Activated naive CD8-positive, alpha-beta T cell treated with anti-CD3 and anti-CD28 coated beads, Interleukin-2, amount 10 ng/mL, durations not matched to agents 7 days and 5 days (primary cell): ENCODE measurements at regions not wholly inside any gene's neighbourhood (a gene's known extent, or its start where the extent isn't known, plus 50 kb on each side); places are given as distances from the start of the nearest gene placed in this dataset.

Experiments
- ATAC-seq: fragments of 150-1000 bp; cut with Tn5 transposase; one replicate; pipeline ENCODE4 v1.10.0; 2021; ENCODE audit warnings: low read depth, moderate library complexity
- POLR2A ChIA-PET: fragments of 350-600 bp; sonication (Branson Sonifier 250); formaldehyde crosslinking; loops from one replicate; lab custom pipeline; 2021; ENCODE audit warnings: antibody characterized with exemption; lab: Charles Lee
- DNase-seq: peaks from one replicate; pipeline ENCODE4 v3.0.0; 2021
- H3K27ac Mint-ChIP-seq: one replicate; pipeline ENCODE4 v1.8.0; 2022; ENCODE audit warnings: mild to moderate bottlenecking, mixed read lengths
- H3K27me3 Mint-ChIP-seq: one replicate; pipeline ENCODE4 v1.8.0; 2022; ENCODE audit warnings: mild to moderate bottlenecking, moderate library complexity, mixed read lengths
- H3K36me3 Mint-ChIP-seq: one replicate; pipeline ENCODE4 v1.8.0; 2021; ENCODE audit warnings: mild to moderate bottlenecking, mixed read lengths
- H3K4me1 Mint-ChIP-seq: one replicate; pipeline ENCODE4 v1.8.0; 2021; ENCODE audit warnings: mixed read lengths
- H3K4me3 Mint-ChIP-seq: one replicate; pipeline ENCODE4 v1.8.0; 2022; ENCODE audit warnings: mild to moderate bottlenecking, moderate library complexity, mixed read lengths
- H3K9me3 Mint-ChIP-seq: one replicate; pipeline ENCODE4 v1.8.0; 2021; ENCODE audit warnings: mixed read lengths

GRCh38 chr20:47868236-47868635 is 83.0 kb upstream of the SULF2 start:
- POLR2A ChIA-PET, result no interaction called here
- no peak for ATAC-seq
- H3K9me3 Mint-ChIP-seq, result peaks cover under 1% of the 10 kb centered on the region
- no peaks in the 10 kb centered on the region for H3K36me3 Mint-ChIP-seq
- peaks cover 10% of the 10 kb centered on the region for H3K27me3 Mint-ChIP-seq
- no peaks in the 10 kb centered on the region for H3K4me1 Mint-ChIP-seq
- no peak overlapping the region for H3K27ac Mint-ChIP-seq
- no peak overlapping the region for H3K4me3 Mint-ChIP-seq
- no peak for DNase-seq

- DNase-seq, result no peak
- POLR2A ChIA-PET, result no interaction called here
- Mint-ChIP-seq H3K9me3 (peaks cover 2% of the 10 kb centered on the region), H3K4me1 (no peaks in the 10 kb centered on the region), H3K27ac (no peak overlapping the region), H3K36me3 (no peaks in the 10 kb centered on the region), H3K4me3 (no peak overlapping the region), H3K27me3 (peaks cover 12% of the 10 kb centered on the region)
- no peak for ATAC-seq
These were observed 82.5 kb upstream of the SULF2 start for GRCh38 chr20:47867831-47868230.

GRCh38 chr20:47866480-47866879 is 81.2 kb upstream of the SULF2 start:
- POLR2A ChIA-PET, result no interaction called here
- no peak for ATAC-seq
- no peaks in the 10 kb centered on the region for H3K36me3 Mint-ChIP-seq

GRCh38 chr20:47865912-47866311 is 80.6 kb upstream of the SULF2 start:
- peaks cover 2% of the 10 kb centered on the region for H3K9me3 Mint-ChIP-seq
- DNase-seq (no peak), ATAC-seq (no peak)
- H3K4me1 Mint-ChIP-seq, result no peaks in the 10 kb centered on the region
- H3K27me3 Mint-ChIP-seq, result peaks cover 12% of the 10 kb centered on the region
- H3K27ac Mint-ChIP-seq, result no peak overlapping the region
- no peak overlapping the region for H3K4me3 Mint-ChIP-seq
- H3K36me3 Mint-ChIP-seq, result no peaks in the 10 kb centered on the region
- POLR2A ChIA-PET, result no interaction called here

More at GRCh38 chr20:47866480-47866879, 81.2 kb upstream of the SULF2 start:
- Mint-ChIP-seq H3K27ac (no peak overlapping the region), H3K27me3 (peaks cover 12% of the 10 kb centered on the region), H3K4me3 (no peak overlapping the region), H3K9me3 (peaks cover 2% of the 10 kb centered on the region), H3K4me1 (no peaks in the 10 kb centered on the region)
- DNase-seq, result no peak

GRCh38 chr20:47865451-47865850 is 80.2 kb upstream of the SULF2 start:
- Mint-ChIP-seq H3K27ac (no peak overlapping the region), H3K9me3 (peaks cover 2% of the 10 kb centered on the region), H3K36me3 (no peaks in the 10 kb centered on the region), H3K4me1 (no peaks in the 10 kb centered on the region), H3K27me3 (peaks cover 11% of the 10 kb centered on the region), H3K4me3 (no peak overlapping the region)
- DNase-seq (no peak), ATAC-seq (no peak)
- POLR2A ChIA-PET, result no interaction called here

GRCh38 chr20:47863981-47864380 is 78.7 kb upstream of the SULF2 start:
- no peaks in the 10 kb centered on the region for H3K36me3 Mint-ChIP-seq

GRCh38 chr20:47863315-47863965 is 78.2 kb upstream of the SULF2 start:
- no peak for DNase-seq
- no peak for ATAC-seq
- H3K36me3 Mint-ChIP-seq, result no peaks in the 10 kb centered on the region
- H3K27ac Mint-ChIP-seq, result no peak overlapping the region
- H3K9me3 Mint-ChIP-seq, result peaks cover 2% of the 10 kb centered on the region
- no peak overlapping the region for H3K4me3 Mint-ChIP-seq
- H3K4me1 Mint-ChIP-seq, result no peaks in the 10 kb centered on the region
- H3K27me3 Mint-ChIP-seq, result peaks cover 10% of the 10 kb centered on the region
- POLR2A ChIA-PET, result no interaction called here

More at GRCh38 chr20:47863981-47864380, 78.7 kb upstream of the SULF2 start:
- no peak for ATAC-seq
- no peak overlapping the region for H3K4me3 Mint-ChIP-seq
- POLR2A ChIA-PET, result no interaction called here
- no peaks in the 10 kb centered on the region for H3K4me1 Mint-ChIP-seq
- peaks cover 2% of the 10 kb centered on the region for H3K9me3 Mint-ChIP-seq
- no peak for DNase-seq
- no peak overlapping the region for H3K27ac Mint-ChIP-seq
- peaks cover 10% of the 10 kb centered on the region for H3K27me3 Mint-ChIP-seq

GRCh38 chr20:47862574-47863240 is 77.4 kb upstream of the SULF2 start:
- POLR2A ChIA-PET, result no interaction called here
- Mint-ChIP-seq H3K27me3 (peaks cover 12% of the 10 kb centered on the region), H3K27ac (no peak overlapping the region), H3K4me1 (no peaks in the 10 kb centered on the region), H3K36me3 (no peaks in the 10 kb centered on the region), H3K9me3 (peaks cover 2% of the 10 kb centered on the region), H3K4me3 (no peak overlapping the region)
- ATAC-seq (no peak), DNase-seq (no peak)

GRCh38 chr20:47861116-47861515 is 75.8 kb upstream of the SULF2 start:
- peaks cover 2% of the 10 kb centered on the region for H3K9me3 Mint-ChIP-seq

GRCh38 chr20:47860049-47860830 is 75.0 kb upstream of the SULF2 start:
- POLR2A ChIA-PET, result no interaction called here
- no peak for DNase-seq
- Mint-ChIP-seq H3K9me3 (peaks cover 2% of the 10 kb centered on the region), H3K27me3 (peaks cover 11% of the 10 kb centered on the region), H3K4me1 (no peaks in the 10 kb centered on the region), H3K36me3 (no peaks in the 10 kb centered on the region), H3K27ac (no peak overlapping the region), H3K4me3 (no peak overlapping the region)
- ATAC-seq, result no peak

More at GRCh38 chr20:47861116-47861515, 75.8 kb upstream of the SULF2 start:
- no peak overlapping the region for H3K27ac Mint-ChIP-seq
- peaks cover 11% of the 10 kb centered on the region for H3K27me3 Mint-ChIP-seq
- H3K4me1 Mint-ChIP-seq, result no peaks in the 10 kb centered on the region
- no peak overlapping the region for H3K4me3 Mint-ChIP-seq
- no peaks in the 10 kb centered on the region for H3K36me3 Mint-ChIP-seq
- DNase-seq (no peak), ATAC-seq (no peak)
- POLR2A ChIA-PET, result no interaction called here

GRCh38 chr20:47859278-47859677 is 74.0 kb upstream of the SULF2 start:
- no peak overlapping the region for H3K27ac Mint-ChIP-seq
- POLR2A ChIA-PET, result no interaction called here
- DNase-seq (no peak), ATAC-seq (no peak)
- no peak overlapping the region for H3K4me3 Mint-ChIP-seq
- no peaks in the 10 kb centered on the region for H3K4me1 Mint-ChIP-seq
- no peaks in the 10 kb centered on the region for H3K36me3 Mint-ChIP-seq
- peaks cover 2% of the 10 kb centered on the region for H3K9me3 Mint-ChIP-seq
- peaks cover 11% of the 10 kb centered on the region for H3K27me3 Mint-ChIP-seq

- Mint-ChIP-seq H3K27ac (no peak overlapping the region), H3K9me3 (no peaks in the 10 kb centered on the region), H3K4me3 (no peak overlapping the region), H3K4me1 (no peaks in the 10 kb centered on the region), H3K36me3 (no peaks in the 10 kb centered on the region), H3K27me3 (peaks cover 3% of the 10 kb centered on the region)
- DNase-seq, result no peak
- POLR2A ChIA-PET, result no interaction called here
- ATAC-seq, result no peak
These were observed 72.5 kb upstream of the SULF2 start for GRCh38 chr20:47857569-47858464.

- no peak overlapping the region for H3K4me3 Mint-ChIP-seq
- no peaks in the 10 kb centered on the region for H3K9me3 Mint-ChIP-seq
- H3K4me1 Mint-ChIP-seq, result no peaks in the 10 kb centered on the region
- POLR2A ChIA-PET, result no interaction called here
- DNase-seq (no peak), ATAC-seq (no peak)
- no peak overlapping the region for H3K27ac Mint-ChIP-seq
- H3K27me3 Mint-ChIP-seq, result peaks cover 3% of the 10 kb centered on the region
- no peaks in the 10 kb centered on the region for H3K36me3 Mint-ChIP-seq
These were observed 71.9 kb upstream of the SULF2 start for GRCh38 chr20:47857187-47857568.
